B cell (primary cell): ENCODE measurements at regions not wholly inside any gene's neighbourhood (a gene's known extent, or its start where the extent isn't known, plus 50 kb on each side); places are given as distances from the start of the nearest gene placed in this dataset.

Source experiments
- ATAC-seq: fragments of 200-7000 bp; cut with Tn5 transposase; one replicate; pipeline ENCODE4 v1.10.0; 2021; ENCODE audit warnings: low read depth, mild to moderate bottlenecking, moderate number of reproducible peaks, moderate library complexity
- CTCF ChIA-PET: fragments of 350-600 bp; sonication (Branson Sonifier 250); formaldehyde crosslinking; loops from one replicate; lab custom pipeline; 2021; ENCODE audit warnings: antibody characterized with exemption, inconsistent platforms; lab: Charles Lee
- POLR2A ChIA-PET: fragments of 350-600 bp; sonication (Branson Sonifier 250); formaldehyde crosslinking; loops from one replicate; lab custom pipeline; 2021; ENCODE audit warnings: antibody characterized with exemption; lab: Charles Lee
- DNase-seq: peaks from one replicate; pipeline ENCODE4 v3.0.0; 2013
- H2AFZ ChIP-seq: 2 replicates; pipeline ENCODE4 v1.6.1; 2012; ENCODE audit warnings: mild to moderate bottlenecking, low read depth, low read length; ENCODE audit not compliant: insufficient read depth, poor library complexity, severe bottlenecking
- H3K27ac ChIP-seq, 2 donors: 1 replicate in 1 of 2; 2 replicates in 1 of 2; pipeline ENCODE4 v1.5.1; 2012 to 2013; ENCODE audit warnings: low read length in 2 of 2, mild to moderate bottlenecking in 2 of 2, moderate library complexity in 1 of 2
- H3K27me3 ChIP-seq, 4 experiments: fragments of 200-600 bp in 1 of 4; sonication (generic) in 1 of 4; replicated peaks in 1 of 4; 1 replicate in 2 of 4; 2 replicates in 2 of 4; pipeline versions ENCODE4 v1.6.1 to v1.7.0; 2013 to 2016; ENCODE audit warnings: low read length in 3 of 4, mild to moderate bottlenecking in 2 of 4, mixed read lengths in 1 of 4, moderate library complexity in 1 of 4; ENCODE audit not compliant: insufficient read depth in 4 of 4, control insufficient read depth in 3 of 4; ENCODE audit errors: control extremely low read depth in 1 of 4
- H3K36me3 ChIP-seq, 2 experiments: replicated peaks in 1 of 2; 1 replicate in 1 of 2; 2 replicates in 1 of 2; pipeline versions ENCODE4 v1.6.1 to v1.7.1; 2013; ENCODE audit warnings: low read length in 1 of 2; ENCODE audit not compliant: insufficient read depth in 2 of 2, control insufficient read depth in 1 of 2; ENCODE audit errors: control extremely low read depth in 1 of 2, extremely low read depth in 1 of 2
- H3K4me1 ChIP-seq, 2 donors: fragments of 200-600 bp in 1 of 2; sonication (generic) in 1 of 2; 1 replicate in 1 of 2; 2 replicates in 1 of 2; pipeline versions ENCODE4 v1.5.1 to v1.6.1; 2013 to 2017; ENCODE audit warnings: low read length in 2 of 2; ENCODE audit not compliant: control insufficient read depth in 2 of 2, insufficient read depth in 2 of 2
- H3K4me2 ChIP-seq: replicated peaks from 2 replicates; pipeline ENCODE3; 2012; ENCODE audit warnings: mild to moderate bottlenecking, low read depth, low read length; ENCODE audit not compliant: poor library complexity, severe bottlenecking
- H3K4me3 ChIP-seq, 5 experiments: fragments of 200-600 bp in 1 of 5; sonication (generic) in 1 of 5; 1 replicate in 3 of 5; 2 replicates in 2 of 5; pipeline versions ENCODE4 v1.5.1 to v1.7.0; 2011 to 2016; ENCODE audit warnings: low read length in 4 of 5, mild to moderate bottlenecking in 4 of 5, low read depth in 2 of 5, control low read depth in 1 of 5, moderate library complexity in 1 of 5; ENCODE audit not compliant: insufficient read depth in 1 of 5; ENCODE audit errors: control extremely low read depth in 1 of 5, extremely low read depth in 1 of 5
- H3K79me2 ChIP-seq: fragments of 200-600 bp; sonication (generic); one replicate; pipeline ENCODE4 v1.6.0; 2016; ENCODE audit warnings: low read length; ENCODE audit not compliant: control insufficient read depth, insufficient read depth
- H3K9ac ChIP-seq: fragments of 200-600 bp; sonication (generic); 2 replicates; pipeline ENCODE4 v1.6.1; 2017; ENCODE audit warnings: mild to moderate bottlenecking, low read length, moderate library complexity
- H3K9me3 ChIP-seq, 3 donors: one replicate each; pipeline versions ENCODE4 v1.6.1 to v1.7.1; 2013; ENCODE audit warnings: low read length in 2 of 3; ENCODE audit not compliant: control insufficient read depth in 2 of 3, insufficient read depth in 1 of 3; ENCODE audit errors: control extremely low read depth in 1 of 3
- H4K20me1 ChIP-seq: 2 replicates; pipeline ENCODE4 v1.6.0; 2012; ENCODE audit warnings: mild to moderate bottlenecking, low read length; ENCODE audit not compliant: insufficient read depth, control insufficient read depth, poor library complexity, severe bottlenecking
- H3K27ac Mint-ChIP-seq: one replicate; pipeline ENCODE4 v1.8.0; 2021; ENCODE audit warnings: mixed read lengths
- H3K27me3 Mint-ChIP-seq: one replicate; pipeline ENCODE4 v1.8.0; 2021; ENCODE audit warnings: mixed read lengths
- H3K4me1 Mint-ChIP-seq: one replicate; pipeline ENCODE4 v1.8.0; 2021; ENCODE audit warnings: mixed read lengths
- H3K4me3 Mint-ChIP-seq: one replicate; pipeline ENCODE4 v1.8.0; 2021; ENCODE audit warnings: mixed read lengths
- H3K9me3 Mint-ChIP-seq: one replicate; pipeline ENCODE4 v1.8.0; 2022; ENCODE audit warnings: mixed read lengths; ENCODE audit not compliant: insufficient read depth
- CTCF ChIP-seq: fragments of 200-600 bp; IDR thresholded peaks from one replicate; pipeline ENCODE4 v1.8.0; 2022; ENCODE audit warnings: antibody characterized with exemption, mild to moderate bottlenecking
- EZH2 ChIP-seq: IDR thresholded peaks from 2 replicates; pipeline ENCODE4 v1.6.1; 2012; ENCODE audit warnings: borderline replicate concordance, low read depth, mild to moderate bottlenecking, moderate library complexity, low read length; ENCODE audit not compliant: insufficient read depth, poor library complexity, severe bottlenecking
- WGBS: methylation state at CpG from one replicate; pipeline ENCODE4 v1.1.5; 2013; ENCODE audit warnings: missing lambda C conversion rate; ENCODE audit not compliant: insufficient coverage; 5-methylcytosine and 5-hydroxymethylcytosine counted together
- intact Hi-C: fragments of 100-400 bp; cut with micrococcal nuclease; formaldehyde crosslinking; loops from one replicate; pipeline ENCODE4 v1.10.0; 2022

- Histone ChIP-seq H3K27me3 (no peaks in the 10 kb centered on the region), H3K36me3 (no peaks in the 10 kb centered on the region), H3K9me3 (no peaks in the 10 kb centered on the region), H4K20me1 (no peaks in the 10 kb centered on the region), H3K27ac (no peak overlapping the region), H3K4me3 (no peak overlapping the region), H3K4me2 (no peak overlapping the region), H3K4me1 (no peaks in the 10 kb centered on the region), H2AFZ (no peak overlapping the region), H3K9ac (no peak overlapping the region), H3K79me2 (no peaks in the 10 kb centered on the region)
- no peak for DNase-seq
- POLR2A ChIA-PET: no interaction called here
- no peak for TF ChIP-seq EZH2
- TF ChIP-seq CTCF: no peak
- H3K4me3 Mint-ChIP-seq: no peak overlapping the region
- WGBS: 94% methylated on average over 15 of the region's 17 CpGs
- no peak overlapping the region for H3K27ac Mint-ChIP-seq
- H3K9me3 Mint-ChIP-seq: no peaks in the 10 kb centered on the region
- no peaks in the 10 kb centered on the region for H3K27me3 Mint-ChIP-seq
- CTCF ChIA-PET: no interaction called here
- intact Hi-C loops: no loop called here
- ATAC-seq: no peak
- H3K4me1 Mint-ChIP-seq: no peaks in the 10 kb centered on the region
Observed at GRCh38 chr11:106176817-106177216, 99.4 kb downstream of the AASDHPPT start.

DNA sequence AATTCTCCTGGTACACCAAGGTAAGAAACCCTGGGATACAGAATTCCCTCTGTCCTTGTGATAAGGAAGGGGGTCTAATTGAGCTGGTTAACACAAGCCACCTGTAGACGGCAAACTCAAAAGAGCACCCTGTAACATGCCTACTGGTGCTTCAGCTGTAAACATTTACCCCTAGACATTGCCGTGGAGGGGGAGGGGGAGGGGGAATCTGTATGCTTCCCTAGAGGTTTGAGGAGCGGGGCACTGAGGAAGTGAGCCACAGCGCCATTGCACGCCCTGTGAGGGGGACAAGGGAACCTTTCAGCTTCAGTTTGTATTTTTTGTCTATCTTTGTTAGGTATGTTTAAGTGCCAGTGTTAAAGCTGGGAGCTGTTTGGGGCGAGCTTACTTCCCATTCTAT, 99.8 kb downstream of the AASDHPPT start:
- WGBS: 61% methylated on average over 4 of the region's 6 CpGs
- CTCF ChIA-PET: no interaction called here
- no peaks in the 10 kb centered on the region for H3K4me1 Mint-ChIP-seq

More for the DNA sequence above, 99.8 kb downstream of the AASDHPPT start:
- no peak overlapping the region for H2AFZ ChIP-seq
- POLR2A ChIA-PET: no interaction called here
- no peaks in the 10 kb centered on the region for H3K9me3 ChIP-seq
- H3K4me3 Mint-ChIP-seq: no peak overlapping the region
- no peak for DNase-seq
- H3K9me3 Mint-ChIP-seq: no peaks in the 10 kb centered on the region
- H3K79me2 ChIP-seq: no peaks in the 10 kb centered on the region
- H3K4me2 ChIP-seq: no peak overlapping the region
- H3K4me3 ChIP-seq: no peak overlapping the region
- H3K27ac ChIP-seq: no peak overlapping the region
- no peaks in the 10 kb centered on the region for H4K20me1 ChIP-seq
- no peaks in the 10 kb centered on the region for H3K36me3 ChIP-seq
- no peak for ATAC-seq
- no peak overlapping the region for H3K9ac ChIP-seq
- no peaks in the 10 kb centered on the region for H3K4me1 ChIP-seq
- TF ChIP-seq EZH2 (no peak), CTCF (no peak)
- H3K27me3 ChIP-seq: no peaks in the 10 kb centered on the region
- H3K27me3 Mint-ChIP-seq: no peaks in the 10 kb centered on the region
- intact Hi-C loops: no loop called here
- no peak overlapping the region for H3K27ac Mint-ChIP-seq
